Panc1 (cell line): ENCODE measurements at regions not wholly inside any gene's neighbourhood (a gene's known extent, or its start where the extent isn't known, plus 50 kb on each side); places are given as distances from the start of the nearest gene placed in this dataset.

ENCODE experiments used
- ATAC-seq: fragments of 200-7000 bp; cut with Tn5 transposase; 2 replicates; pipeline ENCODE4 v1.9.1; 2020; ENCODE audit warnings: mild to moderate bottlenecking, moderate library complexity
- BruUV-seq: library from RNA; stranded (reverse); fragments of 400-500 nt; replicated peaks from 2 replicates; lab custom pipeline; 2021; lab: Mats Ljungman, UMichigan
- CTCF ChIA-PET: fragments of 300-600 bp; sonication (Branson Sonifier 250); formaldehyde crosslinking; loops from one replicate; lab custom pipeline; 2022; ENCODE audit warnings: antibody characterized with exemption; lab: Charles Lee
- POLR2A ChIA-PET: fragments of 300-600 bp; sonication (Branson Sonifier 250); formaldehyde crosslinking; loops from one replicate; lab custom pipeline; 2022; ENCODE audit warnings: antibody characterized with exemption; lab: Charles Lee
- DNase-seq: peaks from one replicate; pipeline ENCODE4 v3.0.0-alpha.2; 2010; ENCODE audit warnings: low read depth, low spot score
- H3K27ac ChIP-seq: 2 replicates; pipeline ENCODE4 v1.5.1; 2011; ENCODE audit warnings: mild to moderate bottlenecking, low read length, inconsistent platforms
- H3K27me3 ChIP-seq: fragments of 200-500 bp; sonication (Bioruptor generic); 2 replicates; pipeline ENCODE4 v1.6.0; 2014; ENCODE audit warnings: low read length, inconsistent platforms; ENCODE audit not compliant: control insufficient read depth, insufficient read depth
- H3K36me3 ChIP-seq: fragments of 200-500 bp; sonication (Bioruptor generic); 2 replicates; pipeline ENCODE4 v1.5.1; 2014; ENCODE audit warnings: inconsistent platforms, mild to moderate bottlenecking, low read length, moderate library complexity; ENCODE audit not compliant: control insufficient read depth, insufficient read depth
- H3K4me1 ChIP-seq: 2 replicates; pipeline ENCODE4 v1.5.1; 2011; ENCODE audit warnings: inconsistent platforms, mild to moderate bottlenecking, low read length, moderate library complexity; ENCODE audit not compliant: control insufficient read depth, insufficient read depth
- H3K4me3 ChIP-seq, 2 experiments: 2 replicates each; pipeline ENCODE4 v1.5.1; 2011 to 2012; ENCODE audit warnings: low read depth in 2 of 2, low read length in 2 of 2, mild to moderate bottlenecking in 2 of 2, inconsistent platforms in 1 of 2, moderate library complexity in 1 of 2
- H3K9me3 ChIP-seq: fragments of 200-500 bp; sonication (Bioruptor generic); 2 replicates; pipeline ENCODE4 v1.5.1; 2014; ENCODE audit warnings: low read depth, mild to moderate bottlenecking, inconsistent platforms, low read length, moderate library complexity; ENCODE audit not compliant: control insufficient read depth, insufficient read depth
- POLR2AphosphoS5 ChIP-seq: IDR thresholded peaks from 2 replicates; pipeline ENCODE4 v1.6.1; 2012; ENCODE audit warnings: mild to moderate bottlenecking, low read depth, low read length, moderate library complexity
- REST ChIP-seq, 2 experiments: IDR thresholded peaks; 2 replicates each; pipeline ENCODE4 v1.6.1; 2011 to 2012; ENCODE audit warnings: low read depth in 2 of 2, control low read depth in 1 of 2, low read length in 1 of 2, mild to moderate bottlenecking in 1 of 2, moderate library complexity in 1 of 2; ENCODE audit not compliant: insufficient read depth in 1 of 2
- SIN3A ChIP-seq: IDR thresholded peaks from 2 replicates; pipeline ENCODE4 v1.6.1; 2012; ENCODE audit warnings: low read depth, mild to moderate bottlenecking, low read length, moderate library complexity, borderline replicate concordance; ENCODE audit not compliant: insufficient read depth
- TCF7L2 ChIP-seq: IDR thresholded peaks from 2 replicates; pipeline ENCODE4 v1.6.1; 2011; ENCODE audit warnings: mild to moderate bottlenecking, low read depth, low read length, inconsistent platforms
- in situ Hi-C: cut with HindIII; loops from 2 replicates; pipeline ENCODE4 v1.10.0; 2016; ENCODE audit warnings: low sequenced_read_pairs, low pct_unique_long_range_greater_than_20kb
- intact Hi-C: fragments of 100-400 bp; cut with micrococcal nuclease; formaldehyde crosslinking; loops from one replicate; pipeline ENCODE4 v1.10.0; 2022; ENCODE audit not compliant: unreplicated experiment
- TF ChIP-seq, protein P1 (sequence below): fragments of 450-650 bp; IDR thresholded peaks from 2 replicates; pipeline ENCODE4 v1.5.1; 2017; ENCODE audit warnings: mild to moderate bottlenecking

DNA sequence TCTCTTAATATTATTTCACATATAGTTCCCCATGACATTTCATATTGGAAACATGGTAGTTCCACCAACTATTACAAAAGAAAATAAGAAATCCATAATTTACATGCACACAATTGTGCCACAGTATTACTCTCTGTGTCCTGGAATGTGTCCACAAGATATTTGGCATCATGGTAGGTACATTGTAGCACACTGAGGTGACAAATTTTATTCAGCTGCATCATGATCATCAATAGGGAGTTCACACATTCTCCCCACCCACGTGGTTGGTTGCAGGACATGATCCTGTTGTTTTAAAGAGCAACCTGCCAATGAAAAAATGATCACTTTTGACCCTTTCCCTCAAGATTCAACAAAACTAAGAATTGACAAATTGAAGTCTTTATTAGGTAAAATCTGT lies 67.1 kb upstream of the HECTD2 start:
- no peak overlapping the region for H3K27ac ChIP-seq
- H3K27me3 ChIP-seq = no peaks in the 10 kb centered on the region
- intact Hi-C loops = no loop called here
- no peak for DNase-seq
- ChIA-PET POLR2A (no interaction called here), CTCF (no interaction called here)
- no TSS peak for BruUV-seq
- H3K9me3 ChIP-seq = no peaks in the 10 kb centered on the region
- no peak overlapping the region for H3K4me3 ChIP-seq
- no peaks in the 10 kb centered on the region for H3K36me3 ChIP-seq
- H3K4me1 ChIP-seq = no peaks in the 10 kb centered on the region
- in situ Hi-C loops = no loop called here
- no peak for ATAC-seq
- TF ChIP-seq POLR2AphosphoS5 (no peak), REST (IDR thresholded peaks at IDR 0.05; ENCODE audit: insufficient read depth in 1 of 2, low read depth in 2 of 2, low read length in 1 of 2) (no peak), SIN3A (no peak), TCF7L2 (no peak)
- TF ChIP-seq, protein P1, sequence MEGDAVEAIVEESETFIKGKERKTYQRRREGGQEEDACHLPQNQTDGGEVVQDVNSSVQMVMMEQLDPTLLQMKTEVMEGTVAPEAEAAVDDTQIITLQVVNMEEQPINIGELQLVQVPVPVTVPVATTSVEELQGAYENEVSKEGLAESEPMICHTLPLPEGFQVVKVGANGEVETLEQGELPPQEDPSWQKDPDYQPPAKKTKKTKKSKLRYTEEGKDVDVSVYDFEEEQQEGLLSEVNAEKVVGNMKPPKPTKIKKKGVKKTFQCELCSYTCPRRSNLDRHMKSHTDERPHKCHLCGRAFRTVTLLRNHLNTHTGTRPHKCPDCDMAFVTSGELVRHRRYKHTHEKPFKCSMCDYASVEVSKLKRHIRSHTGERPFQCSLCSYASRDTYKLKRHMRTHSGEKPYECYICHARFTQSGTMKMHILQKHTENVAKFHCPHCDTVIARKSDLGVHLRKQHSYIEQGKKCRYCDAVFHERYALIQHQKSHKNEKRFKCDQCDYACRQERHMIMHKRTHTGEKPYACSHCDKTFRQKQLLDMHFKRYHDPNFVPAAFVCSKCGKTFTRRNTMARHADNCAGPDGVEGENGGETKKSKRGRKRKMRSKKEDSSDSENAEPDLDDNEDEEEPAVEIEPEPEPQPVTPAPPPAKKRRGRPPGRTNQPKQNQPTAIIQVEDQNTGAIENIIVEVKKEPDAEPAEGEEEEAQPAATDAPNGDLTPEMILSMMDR = no peak

GRCh38 chr10:91344117-91344856 lies 65.9 kb upstream of the HECTD2 start:
- Histone ChIP-seq H3K4me3 (no peak overlapping the region), H3K27ac (no peak overlapping the region), H3K4me1 (no peaks in the 10 kb centered on the region), H3K36me3 (no peaks in the 10 kb centered on the region), H3K9me3 (no peaks in the 10 kb centered on the region), H3K27me3 (no peaks in the 10 kb centered on the region)
- ATAC-seq = no peak
- in situ Hi-C loops = no loop called here
- ChIA-PET POLR2A (no interaction called here), CTCF (no interaction called here)
- intact Hi-C loops = no loop called here
- no TSS peak for BruUV-seq
- DNase-seq = no peak
- TF ChIP-seq POLR2AphosphoS5 = no peak
- no peak for TF ChIP-seq REST (IDR thresholded peaks at IDR 0.05; ENCODE audit: insufficient read depth in 1 of 2, low read depth in 2 of 2, low read length in 1 of 2)
- no peak for TF ChIP-seq TCF7L2
- TF ChIP-seq, protein P1 = no peak
- TF ChIP-seq SIN3A = no peak
